Uterus (tissue), 2 donors: ENCODE measurements at regions not wholly inside any gene's neighbourhood (a gene's known extent, or its start where the extent isn't known, plus 50 kb on each side); places are given as distances from the start of the nearest gene placed in this dataset.

Source experiments
- POLR2A ChIP-seq, 2 donors: fragments of 450-650 bp; IDR thresholded peaks; one replicate each; pipeline ENCODE4 v1.6.1; 2016; ENCODE audit warnings: antibody characterized with exemption in 2 of 2, mild to moderate bottlenecking in 1 of 2, moderate library complexity in 1 of 2
- TF ChIP-seq, protein P1 (sequence below), 4 experiments: fragments of 200-600 bp in 2 of 4; fragments of 450-650 bp in 2 of 4; sonication (generic) in 2 of 4; IDR thresholded peaks; one replicate each; pipeline ENCODE4 v1.5.1; 2016 to 2019; ENCODE audit warnings: antibody characterized with exemption in 4 of 4, mild to moderate bottlenecking in 2 of 4, moderate library complexity in 1 of 4

DNA sequence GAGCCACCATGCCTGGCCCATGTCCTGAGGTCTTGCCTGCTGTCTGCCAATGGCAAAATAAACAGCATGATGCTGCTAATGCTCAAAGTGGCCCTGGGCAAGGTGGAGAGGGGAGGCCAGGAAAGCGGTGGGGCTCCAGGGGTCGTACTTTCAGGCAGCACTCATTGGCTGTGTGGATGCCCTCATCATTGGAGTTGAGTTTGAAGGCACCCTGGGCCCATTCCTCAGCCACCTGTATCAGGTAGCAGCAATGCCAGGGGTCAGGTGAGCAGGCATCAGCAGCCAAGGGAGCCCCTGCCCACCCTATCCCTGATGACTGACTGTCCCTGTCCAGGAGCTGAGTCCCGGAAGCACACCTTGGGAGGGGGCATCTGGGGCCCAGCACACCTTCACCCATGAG is 902.5 kb upstream of the ZNF722 start:
- TF ChIP-seq, protein P1, sequence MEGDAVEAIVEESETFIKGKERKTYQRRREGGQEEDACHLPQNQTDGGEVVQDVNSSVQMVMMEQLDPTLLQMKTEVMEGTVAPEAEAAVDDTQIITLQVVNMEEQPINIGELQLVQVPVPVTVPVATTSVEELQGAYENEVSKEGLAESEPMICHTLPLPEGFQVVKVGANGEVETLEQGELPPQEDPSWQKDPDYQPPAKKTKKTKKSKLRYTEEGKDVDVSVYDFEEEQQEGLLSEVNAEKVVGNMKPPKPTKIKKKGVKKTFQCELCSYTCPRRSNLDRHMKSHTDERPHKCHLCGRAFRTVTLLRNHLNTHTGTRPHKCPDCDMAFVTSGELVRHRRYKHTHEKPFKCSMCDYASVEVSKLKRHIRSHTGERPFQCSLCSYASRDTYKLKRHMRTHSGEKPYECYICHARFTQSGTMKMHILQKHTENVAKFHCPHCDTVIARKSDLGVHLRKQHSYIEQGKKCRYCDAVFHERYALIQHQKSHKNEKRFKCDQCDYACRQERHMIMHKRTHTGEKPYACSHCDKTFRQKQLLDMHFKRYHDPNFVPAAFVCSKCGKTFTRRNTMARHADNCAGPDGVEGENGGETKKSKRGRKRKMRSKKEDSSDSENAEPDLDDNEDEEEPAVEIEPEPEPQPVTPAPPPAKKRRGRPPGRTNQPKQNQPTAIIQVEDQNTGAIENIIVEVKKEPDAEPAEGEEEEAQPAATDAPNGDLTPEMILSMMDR (IDR thresholded peaks at IDR 0.05), result no peak
- TF ChIP-seq POLR2A (IDR thresholded peaks at IDR 0.05), result no peak
